ENCODE measurements at regions not wholly inside any gene's neighbourhood (a gene's known extent, or its start where the extent isn't known, plus 50 kb on each side); places are given as distances from the start of the nearest gene placed in this dataset.

GRCh38 chr6:4192627-4193026, 57.3 kb upstream of the ECI2 start:
- no peaks in the 10 kb centered on the region for H3K4me1 Mint-ChIP-seq (ENCODE audit: unreplicated experiment)
- TF ChIP-seq, protein P1, sequence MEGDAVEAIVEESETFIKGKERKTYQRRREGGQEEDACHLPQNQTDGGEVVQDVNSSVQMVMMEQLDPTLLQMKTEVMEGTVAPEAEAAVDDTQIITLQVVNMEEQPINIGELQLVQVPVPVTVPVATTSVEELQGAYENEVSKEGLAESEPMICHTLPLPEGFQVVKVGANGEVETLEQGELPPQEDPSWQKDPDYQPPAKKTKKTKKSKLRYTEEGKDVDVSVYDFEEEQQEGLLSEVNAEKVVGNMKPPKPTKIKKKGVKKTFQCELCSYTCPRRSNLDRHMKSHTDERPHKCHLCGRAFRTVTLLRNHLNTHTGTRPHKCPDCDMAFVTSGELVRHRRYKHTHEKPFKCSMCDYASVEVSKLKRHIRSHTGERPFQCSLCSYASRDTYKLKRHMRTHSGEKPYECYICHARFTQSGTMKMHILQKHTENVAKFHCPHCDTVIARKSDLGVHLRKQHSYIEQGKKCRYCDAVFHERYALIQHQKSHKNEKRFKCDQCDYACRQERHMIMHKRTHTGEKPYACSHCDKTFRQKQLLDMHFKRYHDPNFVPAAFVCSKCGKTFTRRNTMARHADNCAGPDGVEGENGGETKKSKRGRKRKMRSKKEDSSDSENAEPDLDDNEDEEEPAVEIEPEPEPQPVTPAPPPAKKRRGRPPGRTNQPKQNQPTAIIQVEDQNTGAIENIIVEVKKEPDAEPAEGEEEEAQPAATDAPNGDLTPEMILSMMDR (conservative IDR thresholded peaks at IDR 0.05): no peak
- no peaks in the 10 kb centered on the region for H3K9me3 Mint-ChIP-seq
- no peaks in the 10 kb centered on the region for H3K27me3 Mint-ChIP-seq
- DNase-seq (ENCODE audit: extremely low spot score, unreplicated experiment): no peak
- no peaks in the 10 kb centered on the region for H3K36me3 Mint-ChIP-seq
- no peak overlapping the region for H3K27ac Mint-ChIP-seq
- no peak overlapping the region for H3K4me3 Mint-ChIP-seq

DNA sequence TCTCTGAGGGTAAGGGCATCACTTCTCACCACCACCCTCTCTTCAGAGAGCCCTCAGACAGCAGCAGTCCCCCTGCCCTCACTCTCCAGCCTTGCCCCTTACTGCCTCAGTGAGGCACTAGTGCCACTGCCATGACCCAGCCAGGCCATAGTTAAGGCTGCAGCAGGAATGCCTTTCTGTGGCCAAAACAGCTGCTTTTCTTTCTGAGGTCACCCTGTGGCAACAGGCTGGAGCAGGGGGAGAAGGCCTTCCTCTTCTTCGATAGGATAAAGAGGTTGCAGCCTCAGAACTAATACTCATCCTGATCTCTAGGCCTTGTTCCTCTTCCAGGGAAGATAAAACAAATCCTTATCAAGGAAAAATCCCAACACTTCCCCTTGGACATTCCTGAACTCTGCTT, 56.8 kb upstream of the ECI2 start:
- H3K27me3 Mint-ChIP-seq: no peaks in the 10 kb centered on the region
- H3K9me3 Mint-ChIP-seq: no peaks in the 10 kb centered on the region
- no peak for DNase-seq (ENCODE audit: extremely low spot score, unreplicated experiment)
- no peaks in the 10 kb centered on the region for H3K4me1 Mint-ChIP-seq (ENCODE audit: unreplicated experiment)
- H3K36me3 Mint-ChIP-seq: no peaks in the 10 kb centered on the region
- H3K4me3 Mint-ChIP-seq: no peak overlapping the region
- TF ChIP-seq, protein P1 (conservative IDR thresholded peaks at IDR 0.05): no peak
- no peak overlapping the region for H3K27ac Mint-ChIP-seq

- no peak overlapping the region for H3K27ac Mint-ChIP-seq
- TF ChIP-seq, protein P1 (conservative IDR thresholded peaks at IDR 0.05): no peak
- no peaks in the 10 kb centered on the region for H3K9me3 Mint-ChIP-seq
- DNase-seq (ENCODE audit: extremely low spot score, unreplicated experiment): no peak
- no peaks in the 10 kb centered on the region for H3K36me3 Mint-ChIP-seq
- H3K4me3 Mint-ChIP-seq: no peak overlapping the region
- H3K27me3 Mint-ChIP-seq: no peaks in the 10 kb centered on the region
- no peaks in the 10 kb centered on the region for H3K4me1 Mint-ChIP-seq (ENCODE audit: unreplicated experiment)
These were observed 55.9 kb upstream of the ECI2 start for GRCh38 chr6:4191271-4191721.

GRCh38 chr6:4189249-4189648, 53.9 kb upstream of the ECI2 start:
- no peaks in the 10 kb centered on the region for H3K9me3 Mint-ChIP-seq
- TF ChIP-seq, protein P1 (conservative IDR thresholded peaks at IDR 0.05): no peak
- no peaks in the 10 kb centered on the region for H3K27me3 Mint-ChIP-seq
- no peaks in the 10 kb centered on the region for H3K36me3 Mint-ChIP-seq
- H3K27ac Mint-ChIP-seq: no peak overlapping the region
- H3K4me1 Mint-ChIP-seq (ENCODE audit: unreplicated experiment): no peaks in the 10 kb centered on the region
- DNase-seq (ENCODE audit: extremely low spot score, unreplicated experiment): no peak
- H3K4me3 Mint-ChIP-seq: no peak overlapping the region

DNA sequence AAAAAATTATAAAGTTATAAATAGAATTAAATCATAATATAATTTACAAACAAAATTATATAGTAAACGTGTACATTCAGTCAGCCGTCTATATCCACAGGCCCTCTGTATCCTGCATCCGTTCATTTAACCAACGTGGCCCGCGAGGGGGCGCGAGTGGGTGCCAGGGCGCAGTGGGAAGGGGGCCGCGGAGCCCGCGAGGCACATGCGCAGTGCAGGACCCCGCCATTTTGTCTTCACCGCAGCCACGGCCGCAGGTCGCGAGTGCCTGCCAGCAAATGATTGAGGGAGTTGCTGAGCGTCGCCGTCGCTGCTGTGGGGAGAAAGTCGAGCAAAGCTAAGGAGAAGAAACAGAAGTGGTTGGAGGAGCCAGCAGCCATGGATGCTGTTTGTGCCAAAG, 53.4 kb upstream of the ECI2 start:
- Mint-ChIP-seq H3K4me1 (ENCODE audit: unreplicated experiment) (no peaks in the 10 kb centered on the region), H3K27me3 (no peaks in the 10 kb centered on the region), H3K27ac (no peak overlapping the region), H3K4me3 (no peak overlapping the region), H3K9me3 (no peaks in the 10 kb centered on the region), H3K36me3 (no peaks in the 10 kb centered on the region)
- no peak for DNase-seq (ENCODE audit: extremely low spot score, unreplicated experiment)
- TF ChIP-seq, protein P1 (conservative IDR thresholded peaks at IDR 0.05): no peak

DNA sequence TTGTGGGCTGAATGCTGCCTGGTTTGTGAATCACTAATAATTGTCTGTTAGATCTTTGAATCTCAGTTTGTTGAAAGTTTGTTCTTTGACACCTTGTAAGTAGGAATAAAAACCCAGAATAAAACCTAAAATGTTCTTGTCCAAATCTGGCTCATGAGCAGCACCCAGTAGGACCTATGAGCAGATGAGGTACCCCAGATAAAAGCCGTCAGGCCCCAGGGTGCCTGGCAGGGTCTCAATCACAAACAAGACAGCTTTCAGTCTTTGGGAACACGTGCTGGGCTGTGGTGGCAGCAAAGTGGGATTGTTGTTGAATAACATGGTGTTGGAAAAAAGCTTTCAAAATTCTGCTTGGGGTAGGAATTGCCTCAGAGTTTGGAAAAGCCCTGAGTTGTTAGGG, 52.1 kb upstream of the ECI2 start:
- no peaks in the 10 kb centered on the region for H3K36me3 Mint-ChIP-seq
- TF ChIP-seq, protein P1 (conservative IDR thresholded peaks at IDR 0.05): no peak
- H3K4me3 Mint-ChIP-seq: no peak overlapping the region
- H3K9me3 Mint-ChIP-seq: no peaks in the 10 kb centered on the region
- no peaks in the 10 kb centered on the region for H3K4me1 Mint-ChIP-seq (ENCODE audit: unreplicated experiment)
- DNase-seq (ENCODE audit: extremely low spot score, unreplicated experiment): no peak
- no peaks in the 10 kb centered on the region for H3K27me3 Mint-ChIP-seq
- H3K27ac Mint-ChIP-seq: no peak overlapping the region

Data from type B pancreatic cell (in vitro differentiated cells).